Neural cell (in vitro differentiated cells): ENCODE measurements at regions not wholly inside any gene's neighbourhood (a gene's known extent, or its start where the extent isn't known, plus 50 kb on each side); places are given as distances from the start of the nearest gene placed in this dataset.

Experiments used
- EP300 ChIP-seq: fragments of 450-650 bp; conservative IDR thresholded peaks from 2 replicates; pipeline ENCODE4 v1.6.1; 2014; ENCODE audit warnings: antibody characterized with exemption, mild to moderate bottlenecking, moderate library complexity; ENCODE audit not compliant: poor library complexity, severe bottlenecking
- EZH2 ChIP-seq: fragments of 200-600, 300-800 bp; shearing (Covaris generic), sonication (generic); IDR thresholded peaks from 2 replicates; pipeline ENCODE4 v1.6.1; 2014; ENCODE audit warnings: antibody characterized with exemption, low read length, borderline replicate concordance, mild to moderate bottlenecking; ENCODE audit not compliant: insufficient read depth, poor library complexity, severe bottlenecking
- MXI1 ChIP-seq: fragments of 450-650 bp; conservative IDR thresholded peaks from 2 replicates; pipeline ENCODE4 v1.6.1; 2014; ENCODE audit warnings: antibody characterized with exemption, mild to moderate bottlenecking; ENCODE audit not compliant: poor library complexity, severe bottlenecking
- POLR2AphosphoS5 ChIP-seq: IDR thresholded peaks from 2 replicates; pipeline ENCODE4 v1.6.1; 2012
- RAD21 ChIP-seq: fragments of 450-650 bp; conservative IDR thresholded peaks from 2 replicates; pipeline ENCODE4 v1.6.1; 2014; ENCODE audit warnings: antibody characterized with exemption, mild to moderate bottlenecking, moderate library complexity
- TAF1 ChIP-seq: IDR thresholded peaks from 2 replicates; pipeline ENCODE4 v1.6.1; 2012; ENCODE audit warnings: low read depth
- TF ChIP-seq, protein P1 (sequence below): fragments of 450-650 bp; IDR thresholded peaks from 2 replicates; pipeline ENCODE4 v1.5.1; 2014; ENCODE audit warnings: antibody characterized with exemption, mild to moderate bottlenecking, moderate library complexity; ENCODE audit not compliant: poor library complexity, severe bottlenecking
- TF ChIP-seq, protein P2 (sequence below): IDR thresholded peaks from 2 replicates; pipeline ENCODE4 v1.6.1; 2012; ENCODE audit warnings: borderline replicate concordance

DNA sequence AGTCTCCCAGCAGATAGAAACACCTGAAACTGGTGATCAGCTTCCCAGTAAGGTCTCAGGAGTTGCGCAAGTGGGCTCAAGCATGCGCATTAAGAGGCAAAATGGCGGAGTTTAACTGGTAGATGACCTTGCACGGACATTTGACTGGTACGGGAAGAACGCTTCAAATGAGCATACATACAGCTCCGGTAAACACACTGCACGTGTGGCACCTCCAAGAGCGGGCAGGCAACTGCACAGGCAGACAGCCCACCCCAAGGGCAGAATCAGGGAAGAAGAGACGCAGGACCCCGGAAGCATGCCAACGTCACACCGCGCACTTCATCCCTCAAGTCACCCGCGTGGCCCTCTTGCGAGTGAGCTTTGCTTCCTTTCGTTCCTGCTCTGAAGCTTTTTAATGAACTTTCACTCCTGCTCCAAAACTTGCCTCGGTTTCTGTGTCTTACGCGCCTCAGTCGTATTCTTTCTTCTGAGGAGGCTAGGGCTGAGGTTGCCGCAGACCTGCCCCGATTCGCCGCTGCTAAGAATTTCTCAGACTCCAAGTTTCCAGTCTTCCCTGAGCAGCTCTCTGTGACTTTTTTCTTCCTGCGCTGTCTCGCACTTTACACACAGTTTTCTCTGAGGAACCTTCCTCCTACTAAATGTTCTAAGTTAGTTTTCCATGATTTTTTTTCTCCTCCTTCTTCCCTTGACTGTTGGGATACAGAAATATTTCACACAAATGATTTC, 180.7 kb upstream of the ZFP42 start:
- TF ChIP-seq, protein P1, sequence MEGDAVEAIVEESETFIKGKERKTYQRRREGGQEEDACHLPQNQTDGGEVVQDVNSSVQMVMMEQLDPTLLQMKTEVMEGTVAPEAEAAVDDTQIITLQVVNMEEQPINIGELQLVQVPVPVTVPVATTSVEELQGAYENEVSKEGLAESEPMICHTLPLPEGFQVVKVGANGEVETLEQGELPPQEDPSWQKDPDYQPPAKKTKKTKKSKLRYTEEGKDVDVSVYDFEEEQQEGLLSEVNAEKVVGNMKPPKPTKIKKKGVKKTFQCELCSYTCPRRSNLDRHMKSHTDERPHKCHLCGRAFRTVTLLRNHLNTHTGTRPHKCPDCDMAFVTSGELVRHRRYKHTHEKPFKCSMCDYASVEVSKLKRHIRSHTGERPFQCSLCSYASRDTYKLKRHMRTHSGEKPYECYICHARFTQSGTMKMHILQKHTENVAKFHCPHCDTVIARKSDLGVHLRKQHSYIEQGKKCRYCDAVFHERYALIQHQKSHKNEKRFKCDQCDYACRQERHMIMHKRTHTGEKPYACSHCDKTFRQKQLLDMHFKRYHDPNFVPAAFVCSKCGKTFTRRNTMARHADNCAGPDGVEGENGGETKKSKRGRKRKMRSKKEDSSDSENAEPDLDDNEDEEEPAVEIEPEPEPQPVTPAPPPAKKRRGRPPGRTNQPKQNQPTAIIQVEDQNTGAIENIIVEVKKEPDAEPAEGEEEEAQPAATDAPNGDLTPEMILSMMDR = no peak
- TF ChIP-seq POLR2AphosphoS5 = no peak
- no peak for TF ChIP-seq EZH2
- TF ChIP-seq RAD21 = no peak
- no peak for TF ChIP-seq EP300
- TF ChIP-seq, protein P2, sequence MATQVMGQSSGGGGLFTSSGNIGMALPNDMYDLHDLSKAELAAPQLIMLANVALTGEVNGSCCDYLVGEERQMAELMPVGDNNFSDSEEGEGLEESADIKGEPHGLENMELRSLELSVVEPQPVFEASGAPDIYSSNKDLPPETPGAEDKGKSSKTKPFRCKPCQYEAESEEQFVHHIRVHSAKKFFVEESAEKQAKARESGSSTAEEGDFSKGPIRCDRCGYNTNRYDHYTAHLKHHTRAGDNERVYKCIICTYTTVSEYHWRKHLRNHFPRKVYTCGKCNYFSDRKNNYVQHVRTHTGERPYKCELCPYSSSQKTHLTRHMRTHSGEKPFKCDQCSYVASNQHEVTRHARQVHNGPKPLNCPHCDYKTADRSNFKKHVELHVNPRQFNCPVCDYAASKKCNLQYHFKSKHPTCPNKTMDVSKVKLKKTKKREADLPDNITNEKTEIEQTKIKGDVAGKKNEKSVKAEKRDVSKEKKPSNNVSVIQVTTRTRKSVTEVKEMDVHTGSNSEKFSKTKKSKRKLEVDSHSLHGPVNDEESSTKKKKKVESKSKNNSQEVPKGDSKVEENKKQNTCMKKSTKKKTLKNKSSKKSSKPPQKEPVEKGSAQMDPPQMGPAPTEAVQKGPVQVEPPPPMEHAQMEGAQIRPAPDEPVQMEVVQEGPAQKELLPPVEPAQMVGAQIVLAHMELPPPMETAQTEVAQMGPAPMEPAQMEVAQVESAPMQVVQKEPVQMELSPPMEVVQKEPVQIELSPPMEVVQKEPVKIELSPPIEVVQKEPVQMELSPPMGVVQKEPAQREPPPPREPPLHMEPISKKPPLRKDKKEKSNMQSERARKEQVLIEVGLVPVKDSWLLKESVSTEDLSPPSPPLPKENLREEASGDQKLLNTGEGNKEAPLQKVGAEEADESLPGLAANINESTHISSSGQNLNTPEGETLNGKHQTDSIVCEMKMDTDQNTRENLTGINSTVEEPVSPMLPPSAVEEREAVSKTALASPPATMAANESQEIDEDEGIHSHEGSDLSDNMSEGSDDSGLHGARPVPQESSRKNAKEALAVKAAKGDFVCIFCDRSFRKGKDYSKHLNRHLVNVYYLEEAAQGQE = no peak
- no peak for TF ChIP-seq MXI1
- TF ChIP-seq TAF1 = no peak
